GM12873 (cell line): ENCODE measurements at regions not wholly inside any gene's neighbourhood (a gene's known extent, or its start where the extent isn't known, plus 50 kb on each side); places are given as distances from the start of the nearest gene placed in this dataset.

ENCODE experiments used
- CTCF ChIP-seq: IDR thresholded peaks from 2 replicates; pipeline ENCODE4 v1.5.1; 2012; ENCODE audit warnings: low read depth, mild to moderate bottlenecking, moderate library complexity, low read length, control low read depth; ENCODE audit not compliant: insufficient read depth; ENCODE audit errors: missing control alignments

- TF ChIP-seq CTCF, result no peak
Measured at GRCh38 chr11:116406042-116406441, 366.7 kb downstream of the BUD13 start.

- no peak for TF ChIP-seq CTCF
Measured at GRCh38 chr11:116404462-116404798, 368.4 kb downstream of the BUD13 start.

GRCh38 chr11:116403794-116404461 lies 368.9 kb downstream of the BUD13 start:
- no peak for TF ChIP-seq CTCF

GRCh38 chr11:116400081-116400480 lies 372.7 kb downstream of the BUD13 start:
- no peak for TF ChIP-seq CTCF

GRCh38 chr11:116397602-116398084 lies 375.1 kb downstream of the BUD13 start:
- no peak for TF ChIP-seq CTCF

GRCh38 chr11:116396331-116396730 lies 376.5 kb downstream of the BUD13 start:
- no peak for TF ChIP-seq CTCF

GRCh38 chr11:116394022-116394421 lies 378.8 kb downstream of the BUD13 start:
- TF ChIP-seq CTCF, result no peak
